Myocyte (in vitro differentiated cells): ENCODE measurements at regions not wholly inside any gene's neighbourhood (a gene's known extent, or its start where the extent isn't known, plus 50 kb on each side); places are given as distances from the start of the nearest gene placed in this dataset.
"Not testable (repeated sequence)": the region's sequence is repeated elsewhere in the genome, so short reads cannot be mapped to it uniquely, and the experiment has no call there.

Experiments used
- DNase-seq: peaks from one replicate; pipeline ENCODE4 v3.0.0-alpha.2; 2012; ENCODE audit warnings: low read depth

GRCh38 chr6:150766201-150766997, 99.1 kb upstream of the MTHFD1L start:
- DNase-seq, result no peak

GRCh38 chr6:150767161-150767560, 98.3 kb upstream of the MTHFD1L start:
- no peak for DNase-seq

GRCh38 chr6:150767571-150768018, 97.9 kb upstream of the MTHFD1L start:
- DNase-seq, result no peak

- DNase-seq, result no peak
These were observed 94.9 kb upstream of the MTHFD1L start for GRCh38 chr6:150770637-150771036.

GRCh38 chr6:150773969-150774368, 91.5 kb upstream of the MTHFD1L start:
- DNase-seq, result no peak

GRCh38 chr6:150775415-150776203, 89.9 kb upstream of the MTHFD1L start:
- no peak for DNase-seq

GRCh38 chr6:150777736-150778135, 87.8 kb upstream of the MTHFD1L start:
- no peak for DNase-seq

- DNase-seq, result peak; percentile 13
These were observed 81.7 kb upstream of the MTHFD1L start for GRCh38 chr6:150783813-150784212.

- no peak for DNase-seq
These were observed 78.1 kb upstream of the MTHFD1L start for GRCh38 chr6:150787429-150787828.

- DNase-seq, result no peak
These were observed 77.4 kb upstream of the MTHFD1L start for GRCh38 chr6:150788089-150788488.

GRCh38 chr6:150789906-150790305, 75.6 kb upstream of the MTHFD1L start:
- not testable (repeated sequence) for DNase-seq

GRCh38 chr6:150791717-150792116, 73.8 kb upstream of the MTHFD1L start:
- DNase-seq, result no peak

GRCh38 chr6:150797949-150798348, 67.6 kb upstream of the MTHFD1L start:
- no peak for DNase-seq

GRCh38 chr6:150799276-150799805, 66.2 kb upstream of the MTHFD1L start:
- no peak for DNase-seq

GRCh38 chr6:150800674-150801314, 64.7 kb upstream of the MTHFD1L start:
- DNase-seq, result no peak

GRCh38 chr6:150806790-150807189, 58.7 kb upstream of the MTHFD1L start:
- no peak for DNase-seq

- peak; percentile 3 for DNase-seq
These were observed 52.0 kb upstream of the MTHFD1L start for GRCh38 chr6:150813319-150813992.

- no peak for DNase-seq
These were observed 51.5 kb upstream of the MTHFD1L start for GRCh38 chr6:150813993-150814359.
